HEK293T (cell line): ENCODE measurements at regions not wholly inside any gene's neighbourhood (a gene's known extent, or its start where the extent isn't known, plus 50 kb on each side); places are given as distances from the start of the nearest gene placed in this dataset.

ENCODE experiments used
- CTCF ChIA-PET: fragments of 350-600 bp; formaldehyde crosslinking; extraction: SDS; loops from one replicate; lab custom pipeline; 2021; ENCODE audit warnings: antibody characterized with exemption, inconsistent platforms; lab: Yijun Ruan, JAX
- POLR2A ChIA-PET: fragments of 350-600 bp; formaldehyde crosslinking; extraction: SDS; loops from one replicate; lab custom pipeline; 2020; ENCODE audit warnings: antibody characterized with exemption, inconsistent platforms; lab: Yijun Ruan, JAX
- DNase-seq: peaks from one replicate; pipeline ENCODE4 v3.0.0; 2012; ENCODE audit warnings: mixed read lengths; ENCODE audit errors: extremely low spot score
- ARNT ChIP-seq: fragments of 450-650 bp; IDR thresholded peaks from 2 replicates; pipeline ENCODE4 v1.6.1; 2017; ENCODE audit warnings: mild to moderate bottlenecking
- BHLHE40 ChIP-seq: fragments of 450-650 bp; IDR thresholded peaks from 2 replicates; pipeline ENCODE4 v1.6.1; 2016; ENCODE audit warnings: mild to moderate bottlenecking, moderate library complexity, borderline replicate concordance
- CTBP1 ChIP-seq: fragments of 450-650 bp; IDR thresholded peaks from 2 replicates; pipeline ENCODE4 v1.6.1; 2016; ENCODE audit warnings: borderline replicate concordance
- ELF4 ChIP-seq: fragments of 450-650 bp; IDR thresholded peaks from 2 replicates; pipeline ENCODE4 v1.6.1; 2017; ENCODE audit warnings: antibody characterized with exemption
- FOXA1 ChIP-seq: fragments of 450-650 bp; IDR thresholded peaks from 2 replicates; pipeline ENCODE4 v1.6.1; 2016; ENCODE audit warnings: mild to moderate bottlenecking
- FOXK2 ChIP-seq: fragments of 450-650 bp; IDR thresholded peaks from 2 replicates; pipeline ENCODE4 v1.6.1; 2016; ENCODE audit warnings: mild to moderate bottlenecking
- FOXM1 ChIP-seq: fragments of 450-650 bp; IDR thresholded peaks from 2 replicates; pipeline ENCODE4 v1.6.1; 2017; ENCODE audit warnings: mild to moderate bottlenecking, borderline replicate concordance
- HDGF ChIP-seq: fragments of 450-650 bp; IDR thresholded peaks from 2 replicates; pipeline ENCODE4 v1.6.1; 2017; ENCODE audit warnings: antibody characterized with exemption, borderline replicate concordance
- L3MBTL2 ChIP-seq: fragments of 450-650 bp; conservative IDR thresholded peaks from 2 replicates; pipeline ENCODE4 v1.6.1; 2016; ENCODE audit warnings: mild to moderate bottlenecking
- LEF1 ChIP-seq: fragments of 450-650 bp; IDR thresholded peaks from 2 replicates; pipeline ENCODE4 v1.6.1; 2017; ENCODE audit warnings: mild to moderate bottlenecking, borderline replicate concordance
- NFRKB ChIP-seq: fragments of 450-650 bp; IDR thresholded peaks from 2 replicates; pipeline ENCODE4 v1.6.1; 2016; ENCODE audit warnings: mild to moderate bottlenecking, moderate library complexity
- SP1 ChIP-seq: fragments of 450-650 bp; IDR thresholded peaks from 2 replicates; pipeline ENCODE4 v1.6.1; 2017
- SUZ12 ChIP-seq: fragments of 450-650 bp; IDR thresholded peaks from 2 replicates; pipeline ENCODE4 v1.6.1; 2016; ENCODE audit warnings: mild to moderate bottlenecking
- TARDBP ChIP-seq: fragments of 450-650 bp; IDR thresholded peaks from 2 replicates; pipeline ENCODE4 v1.6.1; 2016
- ZNF384 ChIP-seq: fragments of 450-650 bp; IDR thresholded peaks from 2 replicates; pipeline ENCODE4 v1.6.1; 2016
- TF ChIP-seq, protein P1 (sequence below): fragments of 450-650 bp; IDR thresholded peaks from 2 replicates; pipeline ENCODE4 v1.6.1; 2016

DNA sequence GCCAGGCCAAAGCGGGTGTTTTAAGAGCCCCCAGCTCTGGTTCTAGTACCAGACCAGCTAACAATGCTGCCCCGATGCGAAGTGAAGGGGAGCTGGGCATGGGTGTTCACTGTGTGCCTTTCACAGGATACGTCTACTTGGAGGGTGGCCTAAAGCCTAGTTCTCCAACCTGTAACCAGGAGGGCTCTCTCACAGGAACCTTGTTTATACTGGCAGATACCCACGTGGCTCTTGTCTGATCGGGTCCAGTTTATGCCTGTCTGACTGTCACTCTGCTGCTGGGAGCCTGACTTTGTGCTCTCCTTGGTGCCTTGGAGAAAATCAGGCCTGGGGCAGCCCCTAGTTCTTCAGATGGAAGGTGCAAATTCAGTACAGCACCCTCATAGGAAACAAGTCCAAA lies 60.2 kb upstream of the RNF144B start:
- POLR2A ChIA-PET, result interaction anchor here (1.4 kb wide), 1 partner anchor 176 kb away, joined by 5 read pairs; no protein-coding TSS in a partner anchor
- CTCF ChIA-PET, result no interaction called here
- TF ChIP-seq, protein P1, sequence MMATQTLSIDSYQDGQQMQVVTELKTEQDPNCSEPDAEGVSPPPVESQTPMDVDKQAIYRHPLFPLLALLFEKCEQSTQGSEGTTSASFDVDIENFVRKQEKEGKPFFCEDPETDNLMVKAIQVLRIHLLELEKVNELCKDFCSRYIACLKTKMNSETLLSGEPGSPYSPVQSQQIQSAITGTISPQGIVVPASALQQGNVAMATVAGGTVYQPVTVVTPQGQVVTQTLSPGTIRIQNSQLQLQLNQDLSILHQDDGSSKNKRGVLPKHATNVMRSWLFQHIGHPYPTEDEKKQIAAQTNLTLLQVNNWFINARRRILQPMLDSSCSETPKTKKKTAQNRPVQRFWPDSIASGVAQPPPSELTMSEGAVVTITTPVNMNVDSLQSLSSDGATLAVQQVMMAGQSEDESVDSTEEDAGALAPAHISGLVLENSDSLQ, result no peak
- TF ChIP-seq ARNT, result no peak
- TF ChIP-seq FOXM1, result no peak
- TF ChIP-seq FOXK2, result no peak
- no peak for DNase-seq

- TF ChIP-seq FOXK2 (no peak), TARDBP (no peak), BHLHE40 (no peak), ELF4 (no peak), L3MBTL2 (no peak), ARNT (no peak), CTBP1 (no peak), HDGF (no peak), SP1 (no peak), SUZ12 (no peak), LEF1 (no peak), ZNF384 (no peak), FOXA1 (no peak)
- POLR2A ChIA-PET, result no interaction called here
- DNase-seq, result no peak
- CTCF ChIA-PET, result interaction anchor here (0.7 kb wide), 1 partner anchor 181 kb away, joined by 4 read pairs; no protein-coding TSS in a partner anchor
These were observed 61.1 kb upstream of the RNF144B start for GRCh38 chr6:18326001-18326400.

GRCh38 chr6:18324706-18325042 lies 60.3 kb upstream of the DEK start:
- CTCF ChIA-PET, result no interaction called here
- no peak for DNase-seq
- POLR2A ChIA-PET, result no interaction called here
- TF ChIP-seq TARDBP (no peak), LEF1 (no peak), SP1 (no peak), ARNT (no peak), CTBP1 (no peak), SUZ12 (no peak), ELF4 (no peak), BHLHE40 (no peak)
- TF ChIP-seq, protein P1, result no peak

DNA sequence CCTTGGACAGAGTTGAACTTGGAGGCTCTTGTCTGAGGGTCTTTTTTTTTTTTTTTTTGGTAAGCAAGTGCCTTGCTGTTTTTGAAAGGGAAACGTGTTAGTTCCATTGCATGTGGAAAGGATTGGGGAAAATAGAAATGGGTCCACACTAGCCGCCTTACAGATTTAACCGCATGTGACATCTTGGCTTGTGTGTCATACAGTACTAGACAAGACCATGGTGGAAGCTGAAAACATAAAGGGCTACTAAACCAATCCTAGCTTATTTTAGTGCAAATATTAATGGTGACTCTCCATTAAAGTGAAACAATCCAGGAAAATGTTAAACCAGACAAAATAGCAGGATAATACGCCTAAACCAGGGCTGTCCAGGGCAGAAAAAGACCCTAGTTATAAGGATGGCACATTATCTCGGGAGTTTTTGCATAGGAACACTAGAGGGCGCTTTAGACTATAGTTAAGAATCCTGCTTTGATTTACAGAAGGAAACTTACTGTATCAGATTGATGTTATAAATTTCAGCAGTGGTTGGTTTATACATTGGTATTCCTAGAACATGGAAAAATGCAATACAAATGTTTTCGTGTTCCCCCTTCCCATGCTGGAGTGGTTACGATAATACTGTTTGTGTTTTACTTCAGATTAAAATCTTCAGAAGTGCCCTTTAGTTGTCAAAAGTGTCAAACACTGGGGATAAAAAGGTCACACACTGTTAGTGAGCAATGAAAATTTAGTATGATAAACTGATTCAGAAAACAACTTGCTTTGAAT lies 59.8 kb upstream of the DEK start:
- CTCF ChIA-PET, result interaction anchor here (0.5 to 1.6 kb wide), 8 partner anchors 20 to 1846 kb away, joined by 3 to 15 read pairs (median 4); no protein-coding TSS in a partner anchor
- TF ChIP-seq L3MBTL2 (no peak), FOXM1 (no peak), TARDBP (no peak), NFRKB (no peak), ARNT (no peak), LEF1 (no peak)
- peak; percentile 53 for DNase-seq
- POLR2A ChIA-PET, result no interaction called here

GRCh38 chr6:18317850-18318249 lies 53.5 kb upstream of the DEK start:
- ChIA-PET POLR2A (no interaction called here), CTCF (no interaction called here)
- no peak for TF ChIP-seq LEF1
- no peak for TF ChIP-seq SP1
- TF ChIP-seq FOXA1, result no peak
- no peak for TF ChIP-seq ELF4
- DNase-seq, result no peak

- POLR2A ChIA-PET, result no interaction called here
- CTCF ChIA-PET, result no interaction called here
- DNase-seq, result no peak
- TF ChIP-seq, protein P1, result no peak
- TF ChIP-seq SUZ12 (no peak), L3MBTL2 (no peak), ELF4 (no peak), BHLHE40 (no peak), SP1 (no peak), ZNF384 (no peak), FOXM1 (no peak), HDGF (no peak), FOXK2 (no peak)
These were observed 50.1 kb upstream of the DEK start for GRCh38 chr6:18314317-18314997.
